Adrenal gland (tissue), 5 donors: ENCODE measurements at regions not wholly inside any gene's neighbourhood (a gene's known extent, or its start where the extent isn't known, plus 50 kb on each side); places are given as distances from the start of the nearest gene placed in this dataset.

Source experiments
- POLR2A ChIP-seq, 2 donors: fragments of 450-650 bp; IDR thresholded peaks; one replicate each; pipeline ENCODE4 v1.6.1; 2017; ENCODE audit warnings: antibody characterized with exemption in 2 of 2, mild to moderate bottlenecking in 2 of 2, moderate library complexity in 1 of 2
- TF ChIP-seq, protein P1 (sequence below), 6 experiments: fragments of 450-650 bp in 4 of 6; fragments of 200-600 bp in 2 of 6; sonication (generic) in 1 of 6; IDR thresholded peaks; 1 replicate in 5 of 6; 2 replicates in 1 of 6; pipeline versions ENCODE4 v1.5.1 to v1.8.0; 2016 to 2021; ENCODE audit warnings: antibody characterized with exemption in 6 of 6, mild to moderate bottlenecking in 2 of 6, moderate library complexity in 1 of 6
- donor health status: DM: no; HTN: no; CAD: no.

DNA sequence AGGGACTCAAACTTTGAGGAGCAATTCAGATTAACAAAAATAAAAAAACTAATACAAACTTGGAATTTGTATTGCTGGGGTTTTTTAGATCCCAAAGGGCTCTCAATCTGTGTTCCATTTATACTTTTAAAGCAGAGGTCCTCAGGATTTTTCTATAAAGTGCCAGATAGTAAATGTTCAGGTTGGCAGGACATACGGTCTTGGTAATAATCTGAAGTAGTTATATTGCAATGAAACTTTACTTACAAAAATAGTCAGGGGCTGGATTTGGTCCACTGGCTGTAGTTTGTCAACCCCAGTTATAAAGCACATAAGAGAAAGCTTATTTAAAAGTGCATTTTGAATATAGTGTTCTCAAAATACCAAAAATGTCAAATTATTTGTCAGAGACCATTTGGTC is 164.1 kb upstream of the CTSO start:
- TF ChIP-seq, protein P1, sequence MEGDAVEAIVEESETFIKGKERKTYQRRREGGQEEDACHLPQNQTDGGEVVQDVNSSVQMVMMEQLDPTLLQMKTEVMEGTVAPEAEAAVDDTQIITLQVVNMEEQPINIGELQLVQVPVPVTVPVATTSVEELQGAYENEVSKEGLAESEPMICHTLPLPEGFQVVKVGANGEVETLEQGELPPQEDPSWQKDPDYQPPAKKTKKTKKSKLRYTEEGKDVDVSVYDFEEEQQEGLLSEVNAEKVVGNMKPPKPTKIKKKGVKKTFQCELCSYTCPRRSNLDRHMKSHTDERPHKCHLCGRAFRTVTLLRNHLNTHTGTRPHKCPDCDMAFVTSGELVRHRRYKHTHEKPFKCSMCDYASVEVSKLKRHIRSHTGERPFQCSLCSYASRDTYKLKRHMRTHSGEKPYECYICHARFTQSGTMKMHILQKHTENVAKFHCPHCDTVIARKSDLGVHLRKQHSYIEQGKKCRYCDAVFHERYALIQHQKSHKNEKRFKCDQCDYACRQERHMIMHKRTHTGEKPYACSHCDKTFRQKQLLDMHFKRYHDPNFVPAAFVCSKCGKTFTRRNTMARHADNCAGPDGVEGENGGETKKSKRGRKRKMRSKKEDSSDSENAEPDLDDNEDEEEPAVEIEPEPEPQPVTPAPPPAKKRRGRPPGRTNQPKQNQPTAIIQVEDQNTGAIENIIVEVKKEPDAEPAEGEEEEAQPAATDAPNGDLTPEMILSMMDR (IDR thresholded peaks at IDR 0.05): no peak
- no peak for TF ChIP-seq POLR2A (IDR thresholded peaks at IDR 0.05)
